ENCODE measurements at regions not wholly inside any gene's neighbourhood (a gene's known extent, or its start where the extent isn't known, plus 50 kb on each side); places are given as distances from the start of the nearest gene placed in this dataset.

- Mint-ChIP-seq H3K4me1 (ENCODE audit: low read depth) (no peaks in the 10 kb centered on the region), H3K36me3 (ENCODE audit: low read depth) (no peaks in the 10 kb centered on the region), H3K27ac (no peak overlapping the region), H3K9me3 (peaks cover 6% of the 10 kb centered on the region), H3K27me3 (ENCODE audit: low read depth) (no peaks in the 10 kb centered on the region), H3K4me3 (no peak overlapping the region)
- CTCF ChIA-PET: no interaction called here
- DNase-seq: no peak
- intact Hi-C loops (cut with micrococcal nuclease): no loop called here
These were observed 358.9 kb upstream of the LRATD1 start for GRCh38 chr2:14273650-14274049.

DNA sequence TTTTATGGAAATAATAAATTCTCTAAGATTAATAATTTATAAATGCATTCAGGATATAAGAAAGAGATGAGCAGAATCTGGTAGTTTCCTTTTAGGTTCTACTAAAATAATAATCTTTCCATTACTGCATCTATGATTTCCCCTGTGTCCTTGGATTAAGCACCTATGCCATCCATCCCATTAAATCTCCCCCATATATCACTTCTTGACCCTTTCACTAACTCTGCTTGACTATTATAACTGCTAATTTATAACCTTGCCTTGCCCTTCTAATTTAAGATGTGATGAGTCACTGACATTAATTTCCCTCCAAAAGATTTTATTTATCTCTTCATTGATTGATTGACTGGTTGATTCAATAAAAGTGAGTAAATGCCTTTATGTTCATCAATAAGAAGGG, 348.3 kb upstream of the LRATD1 start:
- no peaks in the 10 kb centered on the region for H3K9me3 Mint-ChIP-seq
- H3K4me3 Mint-ChIP-seq: no peak overlapping the region
- H3K4me1 Mint-ChIP-seq (ENCODE audit: low read depth): no peaks in the 10 kb centered on the region
- intact Hi-C loops (cut with micrococcal nuclease): no loop called here
- H3K27me3 Mint-ChIP-seq (ENCODE audit: low read depth): no peaks in the 10 kb centered on the region
- no peak for DNase-seq
- no peaks in the 10 kb centered on the region for H3K36me3 Mint-ChIP-seq (ENCODE audit: low read depth)
- no peak overlapping the region for H3K27ac Mint-ChIP-seq
- CTCF ChIA-PET: no interaction called here

- intact Hi-C loops (cut with micrococcal nuclease): no loop called here
- H3K9me3 Mint-ChIP-seq: no peaks in the 10 kb centered on the region
- H3K4me3 Mint-ChIP-seq: no peak overlapping the region
- no peaks in the 10 kb centered on the region for H3K36me3 Mint-ChIP-seq (ENCODE audit: low read depth)
- H3K27ac Mint-ChIP-seq: no peak overlapping the region
- CTCF ChIA-PET: no interaction called here
- no peak for DNase-seq
- H3K27me3 Mint-ChIP-seq (ENCODE audit: low read depth): no peaks in the 10 kb centered on the region
- no peaks in the 10 kb centered on the region for H3K4me1 Mint-ChIP-seq (ENCODE audit: low read depth)
These were observed 346.7 kb upstream of the LRATD1 start for GRCh38 chr2:14285812-14286211.

GRCh38 chr2:14288016-14288415, 344.5 kb upstream of the LRATD1 start:
- intact Hi-C loops (cut with micrococcal nuclease): no loop called here
- no peaks in the 10 kb centered on the region for H3K36me3 Mint-ChIP-seq (ENCODE audit: low read depth)
- CTCF ChIA-PET: no interaction called here

GRCh38 chr2:14292964-14293363, 339.6 kb upstream of the LRATD1 start:
- no peak overlapping the region for H3K27ac Mint-ChIP-seq
- no peak for DNase-seq
- H3K4me1 Mint-ChIP-seq (ENCODE audit: low read depth): no peaks in the 10 kb centered on the region
- no peaks in the 10 kb centered on the region for H3K27me3 Mint-ChIP-seq (ENCODE audit: low read depth)
- H3K4me3 Mint-ChIP-seq: no peak overlapping the region
- CTCF ChIA-PET: no interaction called here
- intact Hi-C loops (cut with micrococcal nuclease): no loop called here
- H3K9me3 Mint-ChIP-seq: peaks cover 1% of the 10 kb centered on the region
- no peaks in the 10 kb centered on the region for H3K36me3 Mint-ChIP-seq (ENCODE audit: low read depth)

More at GRCh38 chr2:14288016-14288415, 344.5 kb upstream of the LRATD1 start:
- H3K4me3 Mint-ChIP-seq: no peak overlapping the region
- peaks cover 1% of the 10 kb centered on the region for H3K9me3 Mint-ChIP-seq
- no peak overlapping the region for H3K27ac Mint-ChIP-seq
- H3K27me3 Mint-ChIP-seq (ENCODE audit: low read depth): no peaks in the 10 kb centered on the region
- H3K4me1 Mint-ChIP-seq (ENCODE audit: low read depth): no peaks in the 10 kb centered on the region
- DNase-seq: no peak

DNA sequence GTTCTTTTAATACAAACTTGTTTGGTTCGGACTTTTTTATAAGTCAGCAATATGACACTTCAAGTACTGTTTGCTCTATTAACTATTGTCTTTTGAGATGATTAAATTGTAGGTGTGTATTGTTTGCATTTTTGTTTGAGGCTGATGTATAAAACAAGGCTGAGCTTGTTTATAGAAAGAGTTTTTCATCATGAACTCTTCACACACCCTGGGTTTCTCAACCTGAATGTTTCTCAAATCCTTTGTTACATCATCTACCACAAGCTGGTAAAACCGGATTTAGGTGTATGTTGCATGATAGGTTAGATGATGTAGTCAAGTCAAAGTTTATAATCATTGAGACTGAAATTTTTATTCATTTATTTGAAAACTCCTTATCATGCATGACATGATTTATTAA, 335.2 kb upstream of the LRATD1 start:
- no peak overlapping the region for H3K4me3 Mint-ChIP-seq
- intact Hi-C loops (cut with micrococcal nuclease): no loop called here

GRCh38 chr2:14297906-14298305, 334.6 kb upstream of the LRATD1 start:
- no peak overlapping the region for H3K27ac Mint-ChIP-seq

More for the DNA sequence above, 335.2 kb upstream of the LRATD1 start:
- CTCF ChIA-PET: no interaction called here
- no peak for DNase-seq
- no peak overlapping the region for H3K27ac Mint-ChIP-seq
- H3K4me1 Mint-ChIP-seq (ENCODE audit: low read depth): no peaks in the 10 kb centered on the region
- H3K9me3 Mint-ChIP-seq: peaks cover 2% of the 10 kb centered on the region
- H3K27me3 Mint-ChIP-seq (ENCODE audit: low read depth): no peaks in the 10 kb centered on the region
- H3K36me3 Mint-ChIP-seq (ENCODE audit: low read depth): no peaks in the 10 kb centered on the region

DNA sequence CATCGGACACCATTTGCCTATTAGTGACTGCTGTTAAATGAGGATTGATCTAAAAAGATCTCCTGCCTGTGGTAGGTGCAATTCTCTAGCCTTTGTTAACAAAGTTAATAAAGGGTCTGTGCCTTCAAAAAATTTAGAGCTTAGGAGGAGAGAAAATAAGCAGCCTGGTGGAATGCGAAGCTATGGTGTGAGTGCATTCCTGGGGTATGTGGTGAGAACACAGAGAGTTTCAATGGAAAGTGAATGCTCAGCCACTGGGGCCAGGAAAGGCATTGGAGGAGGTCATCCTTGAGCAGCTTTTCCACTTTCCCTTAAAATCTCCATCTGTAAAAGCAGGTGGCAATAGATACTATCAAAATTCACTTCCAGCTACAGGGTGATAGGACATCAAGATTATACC, 331.2 kb upstream of the LRATD1 start:
- no peak for DNase-seq
- intact Hi-C loops (cut with micrococcal nuclease): no loop called here
- Mint-ChIP-seq H3K4me3 (no peak overlapping the region), H3K27me3 (ENCODE audit: low read depth) (no peaks in the 10 kb centered on the region), H3K4me1 (ENCODE audit: low read depth) (no peaks in the 10 kb centered on the region), H3K36me3 (ENCODE audit: low read depth) (no peaks in the 10 kb centered on the region), H3K9me3 (peaks cover 2% of the 10 kb centered on the region), H3K27ac (no peak overlapping the region)
- CTCF ChIA-PET: no interaction called here

More at GRCh38 chr2:14297906-14298305, 334.6 kb upstream of the LRATD1 start:
- Mint-ChIP-seq H3K9me3 (peaks cover 2% of the 10 kb centered on the region), H3K36me3 (ENCODE audit: low read depth) (no peaks in the 10 kb centered on the region), H3K4me1 (ENCODE audit: low read depth) (no peaks in the 10 kb centered on the region), H3K4me3 (no peak overlapping the region), H3K27me3 (ENCODE audit: low read depth) (no peaks in the 10 kb centered on the region)
- no peak for DNase-seq
- intact Hi-C loops (cut with micrococcal nuclease): no loop called here
- CTCF ChIA-PET: no interaction called here

DNA sequence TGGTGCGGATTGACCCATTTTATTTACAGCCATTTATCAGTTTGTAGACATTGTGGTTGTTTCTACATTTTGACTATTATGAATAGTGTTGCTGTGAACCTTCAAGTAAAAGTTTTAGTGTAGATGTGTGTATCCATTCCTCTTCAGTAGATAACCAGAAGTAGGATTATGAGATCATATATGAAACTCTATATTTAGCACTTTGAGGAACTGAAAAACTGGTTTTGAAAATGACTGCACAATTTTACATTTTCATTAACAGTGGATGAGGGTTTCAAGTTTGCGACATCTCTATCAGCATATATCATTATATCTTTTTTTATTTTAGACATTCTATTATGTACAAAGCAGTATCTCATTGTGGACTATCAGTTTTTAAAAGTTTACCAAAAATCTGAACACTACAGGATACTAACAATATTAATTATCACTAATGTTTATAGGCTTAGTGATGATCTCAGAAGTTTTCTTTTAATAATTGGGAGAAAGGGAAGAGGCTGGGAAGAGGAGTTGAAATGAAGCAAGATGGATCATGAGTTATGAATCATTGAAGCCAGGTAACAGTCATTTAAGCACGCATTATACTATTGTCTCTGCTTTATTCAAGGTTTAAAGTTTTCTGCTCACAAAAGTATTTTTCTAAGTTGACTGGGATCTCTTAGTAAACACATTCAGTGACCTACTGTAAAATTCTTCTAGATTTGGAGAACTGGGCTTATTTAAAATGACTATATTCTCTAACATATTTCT, 329.0 kb upstream of the LRATD1 start:
- Mint-ChIP-seq H3K9me3 (peaks cover 2% of the 10 kb centered on the region), H3K4me3 (no peak overlapping the region), H3K27me3 (ENCODE audit: low read depth) (no peaks in the 10 kb centered on the region), H3K4me1 (ENCODE audit: low read depth) (no peaks in the 10 kb centered on the region), H3K36me3 (ENCODE audit: low read depth) (no peaks in the 10 kb centered on the region), H3K27ac (no peak overlapping the region)
- no peak for DNase-seq
- CTCF ChIA-PET: no interaction called here
- intact Hi-C loops (cut with micrococcal nuclease): no loop called here

- no peak overlapping the region for H3K4me3 Mint-ChIP-seq
- CTCF ChIA-PET: no interaction called here
- peaks cover 2% of the 10 kb centered on the region for H3K9me3 Mint-ChIP-seq
- intact Hi-C loops (cut with micrococcal nuclease): no loop called here
- no peak overlapping the region for H3K27ac Mint-ChIP-seq
- no peak for DNase-seq
- no peaks in the 10 kb centered on the region for H3K27me3 Mint-ChIP-seq (ENCODE audit: low read depth)
- no peaks in the 10 kb centered on the region for H3K4me1 Mint-ChIP-seq (ENCODE audit: low read depth)
- no peaks in the 10 kb centered on the region for H3K36me3 Mint-ChIP-seq (ENCODE audit: low read depth)
These were observed 328.2 kb upstream of the LRATD1 start for GRCh38 chr2:14304326-14304725.

DNA sequence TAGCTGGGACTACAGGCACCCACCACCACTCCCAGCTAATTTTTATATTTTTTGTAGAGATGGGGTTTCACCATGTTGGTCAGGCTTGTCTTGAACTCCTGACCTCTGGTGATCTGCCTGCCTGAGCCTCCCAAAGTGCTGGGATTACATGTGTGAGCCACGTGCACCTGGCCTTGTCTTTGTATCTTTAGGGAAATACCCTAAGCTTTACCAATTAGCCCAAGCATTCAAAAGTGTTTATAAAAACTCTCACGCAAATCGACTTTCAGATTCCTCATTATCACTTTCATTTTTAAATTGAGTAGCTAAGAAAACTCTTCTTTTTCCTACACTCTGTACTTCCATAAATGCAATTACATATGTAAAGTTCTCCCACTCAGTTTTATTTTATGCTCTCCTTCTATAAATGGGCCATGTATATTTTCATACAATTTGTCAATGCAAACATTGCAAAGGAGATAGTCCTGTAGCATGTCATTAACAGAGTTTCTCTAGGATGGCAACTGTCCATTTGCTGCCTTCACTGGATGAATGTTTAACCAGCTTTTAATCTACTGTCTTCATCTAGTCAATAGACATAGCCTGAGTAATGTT, 326.2 kb upstream of the LRATD1 start:
- H3K4me1 Mint-ChIP-seq (ENCODE audit: low read depth): no peaks in the 10 kb centered on the region
- no peak for DNase-seq
- CTCF ChIA-PET: no interaction called here
- H3K36me3 Mint-ChIP-seq (ENCODE audit: low read depth): no peaks in the 10 kb centered on the region
- H3K4me3 Mint-ChIP-seq: no peak overlapping the region
- no peak overlapping the region for H3K27ac Mint-ChIP-seq
- H3K27me3 Mint-ChIP-seq (ENCODE audit: low read depth): no peaks in the 10 kb centered on the region
- intact Hi-C loops (cut with micrococcal nuclease): no loop called here
- peaks cover 6% of the 10 kb centered on the region for H3K9me3 Mint-ChIP-seq

- Mint-ChIP-seq H3K4me1 (ENCODE audit: low read depth) (no peaks in the 10 kb centered on the region), H3K27me3 (ENCODE audit: low read depth) (no peaks in the 10 kb centered on the region), H3K36me3 (ENCODE audit: low read depth) (no peaks in the 10 kb centered on the region), H3K4me3 (no peak overlapping the region), H3K27ac (no peak overlapping the region), H3K9me3 (peaks cover 7% of the 10 kb centered on the region)
- CTCF ChIA-PET: no interaction called here
- intact Hi-C loops (cut with micrococcal nuclease): no loop called here
- no peak for DNase-seq
These were observed 319.2 kb upstream of the LRATD1 start for GRCh38 chr2:14313341-14313740.

DNA sequence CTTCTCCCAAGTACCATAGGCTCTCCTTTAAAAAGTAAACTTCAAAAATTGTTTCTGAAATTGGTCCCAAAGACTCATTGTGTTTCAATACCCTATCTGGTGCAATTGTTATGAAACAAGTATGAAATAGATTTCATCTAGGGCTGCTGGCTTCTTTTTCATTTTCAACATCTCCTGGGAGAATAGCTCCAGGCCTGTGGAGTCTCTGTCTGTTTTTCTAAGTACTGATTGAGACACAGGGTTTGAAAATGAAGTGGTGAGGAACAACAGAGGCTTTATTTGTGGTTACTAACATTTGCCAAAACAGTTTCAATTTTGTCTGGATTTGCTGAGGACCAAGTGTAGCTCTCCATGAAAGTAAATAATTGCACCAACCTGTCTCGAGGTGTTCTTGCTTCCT, 315.9 kb upstream of the LRATD1 start:
- H3K9me3 Mint-ChIP-seq: peaks cover 4% of the 10 kb centered on the region
- no peak overlapping the region for H3K4me3 Mint-ChIP-seq
- no peaks in the 10 kb centered on the region for H3K36me3 Mint-ChIP-seq (ENCODE audit: low read depth)
- H3K27ac Mint-ChIP-seq: peak overlapping the region; percentile 29
- intact Hi-C loops (cut with micrococcal nuclease): no loop called here
- H3K4me1 Mint-ChIP-seq (ENCODE audit: low read depth): no peaks in the 10 kb centered on the region
- DNase-seq: no peak
- no peaks in the 10 kb centered on the region for H3K27me3 Mint-ChIP-seq (ENCODE audit: low read depth)
- CTCF ChIA-PET: interaction anchor here (0.7 kb wide), 1 partner anchor 380 kb away, joined by 3 read pairs; no protein-coding TSS in a partner anchor

All from activated naive CD4-positive, alpha-beta T cell treated with anti-CD3 and anti-CD28 coated beads for 36 hours (primary cell).